Left renal cortex interstitium (tissue), 4 donors: ENCODE measurements at regions not wholly inside any gene's neighbourhood (a gene's known extent, or its start where the extent isn't known, plus 50 kb on each side); places are given as distances from the start of the nearest gene placed in this dataset.
"Not testable (repeated sequence)": the region's sequence is repeated elsewhere in the genome, so short reads cannot be mapped to it uniquely, and the experiment has no call there.

Experiments
- DNase-seq, 4 donors: peaks; one replicate each; pipeline ENCODE4 v3.0.0-alpha.2; 2013; ENCODE audit warnings: low read depth in 4 of 4, low spot score in 2 of 4, missing footprints in 1 of 4

- DNase-seq = no peak
These were observed 315.9 kb downstream of the BCHE start for GRCh38 chr3:165521131-165521871.

DNA sequence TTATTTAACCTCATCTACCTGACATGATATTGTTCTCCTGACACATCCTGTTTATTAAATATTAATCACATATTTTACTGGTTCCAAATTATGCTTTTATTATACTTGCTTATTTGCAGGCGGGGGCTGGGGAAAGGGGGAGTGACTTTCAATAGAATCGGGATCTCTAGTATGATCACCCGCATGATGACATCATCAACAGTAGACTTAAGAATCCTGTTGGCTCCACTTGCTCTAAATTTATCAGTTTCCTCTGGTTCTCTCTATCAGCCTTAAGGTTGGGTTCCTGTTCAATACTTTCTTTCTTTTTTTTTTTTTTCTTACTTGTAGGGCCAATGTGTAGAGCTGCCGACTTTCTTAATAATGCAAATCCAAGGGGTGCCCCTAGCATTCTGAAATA is 317.5 kb downstream of the BCHE start:
- DNase-seq = no peak

DNA sequence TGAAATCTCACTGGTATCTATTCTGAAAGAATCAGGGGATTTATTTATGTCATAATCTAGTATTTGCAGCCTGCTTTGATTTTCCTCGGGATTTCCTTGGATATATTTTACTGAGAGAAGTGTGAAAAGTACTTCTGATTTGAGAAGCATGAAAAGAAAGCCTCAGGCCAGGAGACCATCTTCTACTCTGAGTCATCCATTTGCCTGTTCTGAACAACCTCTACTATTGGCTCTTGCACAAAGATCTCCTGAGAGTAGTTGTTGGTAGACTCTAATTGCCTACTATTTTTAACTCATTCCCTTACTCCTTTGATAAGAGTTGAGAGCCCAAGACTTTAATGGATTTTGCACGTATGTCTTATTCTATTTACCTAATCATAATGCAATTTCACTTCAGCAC is 318.9 kb downstream of the BCHE start:
- no peak for DNase-seq

GRCh38 chr3:165513715-165514701 is 317.8 kb upstream of the SLITRK3 start:
- DNase-seq = no peak

- no peak for DNase-seq
These were observed 311.4 kb upstream of the SLITRK3 start for GRCh38 chr3:165507576-165507975.

DNA sequence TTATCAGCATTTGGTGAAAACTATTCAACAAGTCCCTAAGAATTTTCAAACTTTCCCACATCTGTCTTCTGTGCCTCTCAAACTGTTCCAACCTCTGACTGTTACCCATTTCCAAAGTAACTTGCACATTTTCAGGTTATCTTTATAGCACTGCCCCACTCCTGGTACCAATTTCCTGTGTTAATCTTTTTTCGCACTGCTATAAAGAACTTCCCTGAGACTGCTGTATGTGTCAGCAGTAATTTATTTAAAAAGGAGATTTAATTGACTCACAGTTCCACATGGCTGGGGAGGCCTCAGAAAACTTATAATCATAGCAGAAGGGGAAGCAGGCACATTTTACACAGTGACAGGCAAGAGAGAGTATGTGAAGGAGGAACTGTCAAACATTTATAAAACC is 310.9 kb upstream of the SLITRK3 start:
- no peak for DNase-seq

DNA sequence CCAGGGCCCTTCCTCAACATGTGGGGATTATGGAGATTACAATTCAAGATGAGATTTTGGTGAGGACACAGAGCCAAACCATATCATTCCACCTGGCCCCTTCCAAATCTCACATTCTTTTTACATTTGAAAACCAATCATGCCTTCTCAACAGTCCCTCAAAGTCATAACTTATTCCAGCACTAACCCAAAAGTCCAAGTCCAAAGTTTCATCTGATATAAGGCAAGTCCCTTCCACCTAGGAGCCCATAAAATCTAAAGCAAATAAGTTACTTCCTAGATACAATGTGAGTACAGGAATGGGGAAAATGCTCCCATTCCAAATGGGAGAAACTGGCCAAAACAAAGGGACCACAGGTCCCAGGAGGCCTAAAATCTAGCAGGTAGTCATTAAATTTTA is 309.5 kb upstream of the SLITRK3 start:
- DNase-seq = no peak

- no peak for DNase-seq
These were observed 308.4 kb upstream of the SLITRK3 start for GRCh38 chr3:165504554-165504953.

- no peak for DNase-seq
These were observed 307.6 kb upstream of the SLITRK3 start for GRCh38 chr3:165503825-165504224.

- no peak for DNase-seq
These were observed 307.2 kb upstream of the SLITRK3 start for GRCh38 chr3:165503346-165503745.

DNA sequence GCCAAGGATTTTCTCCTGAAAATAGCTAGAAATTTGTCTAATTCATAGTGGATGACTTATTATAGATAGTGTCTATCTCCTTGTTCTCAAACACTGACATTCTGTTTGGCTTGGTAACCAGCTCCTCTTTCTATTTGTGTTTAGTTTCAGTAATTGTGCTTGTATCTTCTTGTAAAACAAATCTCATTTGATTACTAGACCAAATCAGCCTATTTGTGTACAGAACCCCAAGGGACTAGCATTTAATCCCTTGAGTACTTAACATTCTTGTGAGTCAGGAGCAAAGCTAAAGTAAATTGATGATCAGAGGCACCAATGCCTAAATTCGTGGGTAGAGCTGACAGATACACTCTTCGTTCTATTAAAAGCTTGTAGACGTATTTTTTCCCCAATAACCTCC is 306.5 kb upstream of the SLITRK3 start:
- no peak for DNase-seq

DNA sequence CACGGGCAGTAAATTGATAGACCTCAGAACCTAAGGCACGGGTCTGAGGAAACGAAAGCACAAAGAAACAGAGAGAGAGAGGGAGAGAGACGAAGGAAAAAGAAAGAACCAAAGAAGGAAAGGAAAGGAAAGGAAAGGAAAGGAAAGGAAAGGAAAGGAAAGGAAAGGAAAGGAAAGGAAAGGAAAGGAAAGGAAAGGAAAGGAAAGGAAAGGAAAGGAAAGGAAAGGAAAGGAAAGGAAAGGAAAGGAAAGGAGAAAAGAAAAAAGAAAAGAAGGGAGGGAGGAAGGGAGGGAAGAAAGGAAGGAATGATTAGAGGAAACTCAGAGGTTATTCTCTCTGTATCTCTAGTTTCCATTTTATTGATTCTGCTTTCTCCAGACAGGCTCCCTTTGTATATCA is 302.6 kb upstream of the SLITRK3 start:
- DNase-seq = not testable (repeated sequence)

DNA sequence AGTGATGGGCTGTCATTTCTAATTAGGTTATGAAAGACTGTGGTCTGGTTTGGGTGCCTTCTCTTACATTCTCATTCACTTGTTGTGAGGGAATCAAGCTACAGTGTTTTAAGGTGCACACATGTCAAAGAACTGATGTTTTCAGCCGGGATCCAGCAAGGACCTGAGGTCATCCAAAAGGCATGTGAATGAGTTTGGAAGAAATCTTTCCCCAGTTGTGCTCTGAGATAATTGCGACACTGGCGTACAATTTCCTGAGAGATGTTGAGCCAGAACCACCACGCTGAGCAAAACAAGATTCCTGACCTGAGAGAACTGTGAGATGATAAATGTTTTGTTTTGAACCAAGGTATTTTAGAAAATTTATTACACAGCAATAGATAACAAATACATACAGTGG is 295.3 kb upstream of the SLITRK3 start:
- no peak for DNase-seq

DNA sequence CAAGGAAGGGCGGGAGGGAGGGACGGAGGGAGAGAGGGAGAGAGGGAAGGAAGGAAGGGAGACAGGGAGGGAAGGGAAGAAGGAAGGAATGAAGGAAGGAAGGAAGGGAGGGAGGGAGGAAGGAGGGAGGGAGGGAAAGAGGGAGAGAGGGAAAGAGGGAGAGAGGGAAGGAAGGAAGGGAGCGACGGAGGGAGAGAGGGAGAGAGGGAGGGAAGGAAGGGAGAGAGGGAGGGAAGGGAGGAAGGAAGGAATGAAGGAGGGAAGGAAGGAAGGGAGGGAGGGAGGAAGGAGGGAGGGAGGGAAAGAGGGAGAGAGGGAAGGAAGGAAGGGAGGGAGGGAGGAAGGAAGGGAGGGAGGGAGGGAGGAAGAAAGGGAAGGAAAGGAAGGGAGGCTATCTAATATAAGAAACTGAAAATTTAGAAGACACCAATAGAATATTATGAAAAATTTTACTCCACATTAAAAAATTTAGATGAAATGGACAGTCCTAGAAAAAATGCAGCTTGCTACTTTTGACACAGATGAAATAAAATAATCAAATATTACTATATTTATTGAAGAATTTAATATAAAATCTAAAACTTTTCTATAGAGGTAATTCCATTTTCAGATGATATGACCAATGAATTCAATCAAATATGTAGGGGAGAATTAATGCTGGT is 280.3 kb upstream of the SLITRK3 start:
- DNase-seq = no peak

- no peak for DNase-seq
These were observed 270.7 kb upstream of the SLITRK3 start for GRCh38 chr3:165466856-165467255.

GRCh38 chr3:165464736-165465135 is 268.6 kb upstream of the SLITRK3 start:
- DNase-seq = no peak

- DNase-seq = no peak
These were observed 267.3 kb upstream of the SLITRK3 start for GRCh38 chr3:165463531-165463930.

- no peak for DNase-seq
These were observed 266.6 kb upstream of the SLITRK3 start for GRCh38 chr3:165462636-165463334.

GRCh38 chr3:165459924-165460835 is 264.0 kb upstream of the SLITRK3 start:
- no peak for DNase-seq

- no peak for DNase-seq
These were observed 262.9 kb upstream of the SLITRK3 start for GRCh38 chr3:165459111-165459510.
